SK-N-SH (cell line): ENCODE measurements at regions not wholly inside any gene's neighbourhood (a gene's known extent, or its start where the extent isn't known, plus 50 kb on each side); places are given as distances from the start of the nearest gene placed in this dataset.
A peak's percentile ranks its signal among the peaks of the same experiment; 100 is the strongest.

Experiments used
- CTCF ChIA-PET: fragments of 300-600, 350-600 bp; formaldehyde crosslinking; extraction: SDS; loops from one replicate; lab custom pipeline; 2021; lab: Yijun Ruan, JAX
- POLR2A ChIA-PET: fragments of 350-600 bp; sonication (Branson Sonifier 250); formaldehyde crosslinking; extraction: SDS; loops from one replicate; lab custom pipeline; 2020; ENCODE audit warnings: antibody characterized with exemption, inconsistent platforms; lab: Yijun Ruan, JAX
- DNase-seq: peaks from one replicate; pipeline ENCODE4 v3.0.0; 2012
- H2AFZ ChIP-seq: fragments of 200-600 bp; sonication (generic); 2 replicates; pipeline ENCODE4 v1.8.1; 2016; ENCODE audit warnings: antibody characterized with exemption, mild to moderate bottlenecking, low read depth
- H3F3A ChIP-seq: fragments of 200-600 bp; sonication (generic); replicated peaks from 2 replicates; pipeline ENCODE3; 2016; ENCODE audit warnings: antibody characterized with exemption, mild to moderate bottlenecking; ENCODE audit not compliant: insufficient read depth
- H3K27ac ChIP-seq, 2 experiments: fragments of 200-500 bp in 1 of 2; fragments of 200-600 bp in 1 of 2; sonication (Bioruptor generic) in 1 of 2; sonication (generic), shearing (Covaris generic) in 1 of 2; 2 replicates each; pipeline versions ENCODE4 v1.5.1 to v1.6.1; 2014 to 2016; ENCODE audit warnings: low read depth in 2 of 2, inconsistent platforms in 1 of 2, low read length in 1 of 2, mild to moderate bottlenecking in 1 of 2, mixed read lengths in 1 of 2
- H3K27me3 ChIP-seq: fragments of 200-600 bp; sonication (generic), shearing (Covaris generic); 2 replicates; pipeline ENCODE4 v1.6.1; 2016; ENCODE audit warnings: mixed run types; ENCODE audit not compliant: insufficient read depth
- H3K36me3 ChIP-seq, 2 experiments: fragments of 200-500 bp in 1 of 2; fragments of 200-600 bp in 1 of 2; sonication (Bioruptor generic) in 1 of 2; sonication (generic) in 1 of 2; replicated peaks in 1 of 2; 2 replicates each; pipeline versions ENCODE3 to v1.5.1; 2014 to 2016; ENCODE audit warnings: low read length in 1 of 2, mild to moderate bottlenecking in 1 of 2; ENCODE audit not compliant: insufficient read depth in 2 of 2, control insufficient read depth in 1 of 2
- H3K4me1 ChIP-seq, 2 experiments: fragments of 200-500 bp in 1 of 2; fragments of 200-600 bp in 1 of 2; sonication (Bioruptor generic) in 1 of 2; sonication (generic), shearing (Covaris generic) in 1 of 2; 2 replicates each; pipeline versions ENCODE4 v1.5.1 to v1.6.1; 2014 to 2016; ENCODE audit warnings: low read depth in 1 of 2, low read length in 1 of 2, mixed run types in 1 of 2; ENCODE audit not compliant: insufficient read depth in 2 of 2, control insufficient read depth in 1 of 2
- H3K4me2 ChIP-seq: fragments of 200-600 bp; sonication (generic), shearing (Covaris generic); 2 replicates; pipeline ENCODE4 v1.6.1; 2017; ENCODE audit warnings: mixed run types
- H3K4me3 ChIP-seq, 2 experiments: fragments of 200-500 bp in 1 of 2; fragments of 200-600 bp in 1 of 2; sonication (Bioruptor generic) in 1 of 2; sonication (generic), shearing (Covaris generic) in 1 of 2; 2 replicates each; pipeline versions ENCODE4 v1.5.1 to v1.8.1; 2014 to 2016; ENCODE audit warnings: low read depth in 2 of 2, inconsistent platforms in 1 of 2, low read length in 1 of 2, mild to moderate bottlenecking in 1 of 2, mixed read lengths in 1 of 2, moderate library complexity in 1 of 2
- H3K79me2 ChIP-seq: fragments of 200-600 bp; sonication (generic); 2 replicates; pipeline ENCODE4 v1.8.1; 2017; ENCODE audit warnings: mild to moderate bottlenecking; ENCODE audit not compliant: insufficient read depth
- H3K9ac ChIP-seq: fragments of 200-600 bp; sonication (generic); 2 replicates; pipeline ENCODE4 v1.6.1; 2017; ENCODE audit warnings: mixed run types
- H3K9me2 ChIP-seq: fragments of 200-600 bp; sonication (generic); 2 replicates; pipeline ENCODE4 v1.6.1; 2017; ENCODE audit warnings: mixed run types
- H3K9me3 ChIP-seq: fragments of 200-600 bp; sonication (generic); 2 replicates; pipeline ENCODE4 v1.6.1; 2017; ENCODE audit warnings: mixed run types, mild to moderate bottlenecking, moderate library complexity
- H4K20me1 ChIP-seq: fragments of 200-600 bp; sonication (generic); 2 replicates; pipeline ENCODE4 v1.6.1; 2017; ENCODE audit warnings: mild to moderate bottlenecking, mixed run types; ENCODE audit not compliant: insufficient read depth
- ELF1 ChIP-seq: IDR thresholded peaks from 2 replicates; pipeline ENCODE4 v1.4.0; 2012
- EZH2phosphoT487 ChIP-seq: fragments of 200-600 bp; sonication (generic); IDR thresholded peaks from 2 replicates; pipeline ENCODE4 v1.6.1; 2017; ENCODE audit warnings: low read depth, mixed run types, mild to moderate bottlenecking, antibody characterized with exemption, moderate library complexity, borderline replicate concordance
- FOSL2 ChIP-seq: IDR thresholded peaks from 2 replicates; pipeline ENCODE4 v1.4.0; 2012; ENCODE audit warnings: low read depth, mild to moderate bottlenecking, moderate library complexity, borderline replicate concordance
- FOXM1 ChIP-seq: IDR thresholded peaks from 2 replicates; pipeline ENCODE4 v1.4.0; 2012; ENCODE audit warnings: low read depth, mild to moderate bottlenecking
- JUND ChIP-seq: IDR thresholded peaks from 2 replicates; pipeline ENCODE4 v1.4.0; 2012
- NRF1 ChIP-seq: IDR thresholded peaks from 2 replicates; pipeline ENCODE4 v1.6.1; 2012; ENCODE audit warnings: low read depth, mild to moderate bottlenecking, low read length
- POLR2AphosphoS5 ChIP-seq: IDR thresholded peaks from 2 replicates; pipeline ENCODE4 v1.6.1; 2012; ENCODE audit warnings: low read depth, low read length
- RXRA ChIP-seq: IDR thresholded peaks from 2 replicates; pipeline ENCODE4 v1.4.0; 2012; ENCODE audit warnings: low read depth, mild to moderate bottlenecking, borderline replicate concordance
- WGBS: methylation state at CpG from one replicate; pipeline ENCODE4 v1.1.6; 2017; ENCODE audit warnings: low lambda C conversion rate; 5-methylcytosine and 5-hydroxymethylcytosine counted together
- TF ChIP-seq, protein P1 (sequence below): IDR thresholded peaks from 2 replicates; pipeline ENCODE4 v1.6.1; 2012; ENCODE audit warnings: mild to moderate bottlenecking, low read depth, low read length, moderate library complexity

DNA sequence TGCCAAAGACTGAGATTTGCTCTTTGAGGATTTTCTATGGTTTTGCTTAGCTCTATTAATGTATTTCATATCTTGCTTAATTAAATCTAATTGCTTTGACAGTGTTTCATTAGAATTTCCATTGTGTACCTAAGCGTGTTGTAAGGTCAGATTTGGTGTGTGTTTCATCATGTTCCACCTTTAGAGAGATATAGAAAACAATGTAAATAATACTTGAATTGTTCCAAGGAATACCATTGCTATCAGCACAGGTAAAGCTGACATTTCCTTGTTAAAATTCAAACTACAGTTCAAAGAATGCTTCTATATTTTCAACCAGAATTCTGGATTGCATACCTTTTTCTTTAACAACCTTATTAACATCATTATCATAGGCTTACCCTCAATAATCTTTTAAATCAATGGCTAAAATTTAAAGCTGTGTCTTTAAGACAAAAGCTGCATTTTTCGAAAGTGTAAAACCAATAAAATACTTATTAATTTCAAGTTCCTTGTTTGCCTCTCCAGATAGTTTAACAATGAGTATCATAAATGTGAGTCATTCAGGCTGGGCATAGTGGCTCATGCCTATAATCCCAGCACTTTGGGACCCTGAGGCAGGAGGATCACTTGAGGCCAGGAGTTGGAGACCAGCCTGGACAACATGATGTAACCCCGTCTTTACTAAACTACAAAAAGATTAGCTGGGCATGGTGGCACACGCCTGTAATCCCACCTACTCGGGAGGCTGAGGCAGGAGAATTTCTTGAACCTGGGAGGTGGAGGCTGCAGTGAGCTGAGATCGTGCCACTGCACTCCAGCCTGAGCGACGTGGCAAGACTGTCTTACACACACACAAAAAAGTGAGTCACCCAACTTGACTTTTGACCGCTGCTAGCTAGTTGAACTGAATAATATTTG is 188.0 kb upstream of the PKDCC start:
- no peaks in the 10 kb centered on the region for H3K27me3 ChIP-seq
- H3K9me2 ChIP-seq = no peaks in the 10 kb centered on the region
- no peak overlapping the region for H3K4me2 ChIP-seq
- H3F3A ChIP-seq = no peaks in the 10 kb centered on the region
- ChIA-PET CTCF (interaction anchor here (0.6 to 3.4 kb wide), 9 partner anchors 10 to 230 kb away, joined by 3 to 42 read pairs (median 4); no protein-coding TSS in a partner anchor), POLR2A (no interaction called here)
- no peak overlapping the region for H3K4me3 ChIP-seq
- WGBS = 51% methylated on average over 9 of the region's 9 CpGs
- H3K27ac ChIP-seq = peak overlapping the region in 1 of 2 experiments; percentile 18; a peak in 1 of 4 replicates
- peak overlapping the region; percentile 20; the same call in 1 of the 2 replicates for H2AFZ ChIP-seq
- H3K4me1 ChIP-seq = peaks cover 0 to 6% of the 10 kb centered on the region in 2 experiments; a peak in 1 of 4 replicates
- H3K79me2 ChIP-seq = no peaks in the 10 kb centered on the region
- DNase-seq = no peak
- TF ChIP-seq RXRA (no peak), FOXM1 (no peak), JUND (peak; percentile 39), FOSL2 (peak; percentile 60; the same call in 1 of the 2 replicates)
- TF ChIP-seq, all 33 proteins: peak for 2
- Histone ChIP-seq H3K36me3 (no peaks in the 10 kb centered on the region), H3K9me3 (no peaks in the 10 kb centered on the region), H3K9ac (no peak overlapping the region), H4K20me1 (no peaks in the 10 kb centered on the region)

GRCh38 chr2:41863062-41863461 is 184.8 kb upstream of the PKDCC start:
- Histone ChIP-seq H3K27ac (no peak overlapping the region), H3K4me2 (no peak overlapping the region), H2AFZ (no peak overlapping the region), H3F3A (no peaks in the 10 kb centered on the region), H3K27me3 (no peaks in the 10 kb centered on the region), H3K9me3 (no peaks in the 10 kb centered on the region), H3K9ac (no peak overlapping the region), H3K9me2 (no peaks in the 10 kb centered on the region), H3K79me2 (no peaks in the 10 kb centered on the region), H4K20me1 (no peaks in the 10 kb centered on the region), H3K36me3 (no peaks in the 10 kb centered on the region), H3K4me1 (peaks cover 4 to 6% of the 10 kb centered on the region in 2 experiments; a peak in 2 of 4 replicates), H3K4me3 (no peak overlapping the region)
- 54% methylated on average over 2 of the region's 2 CpGs for WGBS
- ChIA-PET POLR2A (no interaction called here), CTCF (interaction anchor here (1.3 to 18.0 kb wide), 3 partner anchors 11 to 406 kb away, joined by 4 to 897 read pairs (median 334); no protein-coding TSS in a partner anchor)
- TF ChIP-seq EZH2phosphoT487 = no peak
- TF ChIP-seq ELF1 = no peak
- no peak for TF ChIP-seq JUND
- no peak for TF ChIP-seq POLR2AphosphoS5
- TF ChIP-seq, protein P1, sequence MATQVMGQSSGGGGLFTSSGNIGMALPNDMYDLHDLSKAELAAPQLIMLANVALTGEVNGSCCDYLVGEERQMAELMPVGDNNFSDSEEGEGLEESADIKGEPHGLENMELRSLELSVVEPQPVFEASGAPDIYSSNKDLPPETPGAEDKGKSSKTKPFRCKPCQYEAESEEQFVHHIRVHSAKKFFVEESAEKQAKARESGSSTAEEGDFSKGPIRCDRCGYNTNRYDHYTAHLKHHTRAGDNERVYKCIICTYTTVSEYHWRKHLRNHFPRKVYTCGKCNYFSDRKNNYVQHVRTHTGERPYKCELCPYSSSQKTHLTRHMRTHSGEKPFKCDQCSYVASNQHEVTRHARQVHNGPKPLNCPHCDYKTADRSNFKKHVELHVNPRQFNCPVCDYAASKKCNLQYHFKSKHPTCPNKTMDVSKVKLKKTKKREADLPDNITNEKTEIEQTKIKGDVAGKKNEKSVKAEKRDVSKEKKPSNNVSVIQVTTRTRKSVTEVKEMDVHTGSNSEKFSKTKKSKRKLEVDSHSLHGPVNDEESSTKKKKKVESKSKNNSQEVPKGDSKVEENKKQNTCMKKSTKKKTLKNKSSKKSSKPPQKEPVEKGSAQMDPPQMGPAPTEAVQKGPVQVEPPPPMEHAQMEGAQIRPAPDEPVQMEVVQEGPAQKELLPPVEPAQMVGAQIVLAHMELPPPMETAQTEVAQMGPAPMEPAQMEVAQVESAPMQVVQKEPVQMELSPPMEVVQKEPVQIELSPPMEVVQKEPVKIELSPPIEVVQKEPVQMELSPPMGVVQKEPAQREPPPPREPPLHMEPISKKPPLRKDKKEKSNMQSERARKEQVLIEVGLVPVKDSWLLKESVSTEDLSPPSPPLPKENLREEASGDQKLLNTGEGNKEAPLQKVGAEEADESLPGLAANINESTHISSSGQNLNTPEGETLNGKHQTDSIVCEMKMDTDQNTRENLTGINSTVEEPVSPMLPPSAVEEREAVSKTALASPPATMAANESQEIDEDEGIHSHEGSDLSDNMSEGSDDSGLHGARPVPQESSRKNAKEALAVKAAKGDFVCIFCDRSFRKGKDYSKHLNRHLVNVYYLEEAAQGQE = no peak
- TF ChIP-seq NRF1 = no peak
- no peak for DNase-seq
